CD4-positive, alpha-beta memory T cell (primary cell): ENCODE measurements at regions not wholly inside any gene's neighbourhood (a gene's known extent, or its start where the extent isn't known, plus 50 kb on each side); places are given as distances from the start of the nearest gene placed in this dataset.

ENCODE experiments used
- CTCF ChIA-PET: fragments of 350-600 bp; sonication (Branson Sonifier 250); formaldehyde crosslinking; loops from one replicate; lab custom pipeline; 2021; ENCODE audit warnings: inconsistent platforms; ENCODE audit not compliant: partially characterized antibody; lab: Charles Lee
- POLR2A ChIA-PET: fragments of 350-600 bp; sonication (Branson Sonifier 250); formaldehyde crosslinking; loops from one replicate; lab custom pipeline; 2021; ENCODE audit not compliant: partially characterized antibody; lab: Charles Lee
- DNase-seq, 5 donors: peaks; one replicate each; pipeline versions ENCODE4 v3.0.0 to v3.0.0-alpha.2; 2020 to 2022; ENCODE audit warnings: mixed read lengths in 1 of 5
- H3K27ac ChIP-seq: one replicate; pipeline ENCODE4 v1.7.0; 2013; ENCODE audit warnings: low read depth, low read length
- H3K27me3 ChIP-seq: 2 replicates; pipeline ENCODE4 v1.7.0; 2013; ENCODE audit warnings: mild to moderate bottlenecking, low read length, moderate library complexity; ENCODE audit not compliant: insufficient read depth
- H3K36me3 ChIP-seq: 2 replicates; pipeline ENCODE4 v1.7.0; 2013; ENCODE audit warnings: mild to moderate bottlenecking, low read length, moderate library complexity; ENCODE audit not compliant: insufficient read depth
- H3K4me1 ChIP-seq: 2 replicates; pipeline ENCODE4 v1.7.0; 2013; ENCODE audit warnings: mild to moderate bottlenecking, low read length, moderate library complexity; ENCODE audit not compliant: insufficient read depth
- H3K4me3 ChIP-seq, 2 donors: one replicate each; pipeline ENCODE4 v1.7.0; 2013; ENCODE audit warnings: low read length in 2 of 2, mild to moderate bottlenecking in 1 of 2
- H3K9me3 ChIP-seq, 2 donors: one replicate each; pipeline ENCODE4 v1.7.0; 2013; ENCODE audit warnings: low read length in 2 of 2, control low read depth in 1 of 2; ENCODE audit not compliant: control insufficient read depth in 1 of 2
- H3K27ac Mint-ChIP-seq, 7 donors: one replicate each; pipeline ENCODE4 v1.8.0; 2020 to 2021; ENCODE audit warnings: mixed read lengths in 7 of 7, mild to moderate bottlenecking in 6 of 7, inconsistent platforms in 3 of 7, moderate library complexity in 3 of 7
- H3K27me3 Mint-ChIP-seq, 2 donors: one replicate each; pipeline ENCODE4 v1.8.0; 2020 to 2021; ENCODE audit warnings: mixed read lengths in 2 of 2
- H3K36me3 Mint-ChIP-seq, 2 donors: one replicate each; pipeline ENCODE4 v1.8.0; 2020 to 2021; ENCODE audit warnings: mixed read lengths in 2 of 2, inconsistent platforms in 1 of 2, mild to moderate bottlenecking in 1 of 2
- H3K4me1 Mint-ChIP-seq, 4 donors: one replicate each; pipeline ENCODE4 v1.8.0; 2020 to 2021; ENCODE audit warnings: mixed read lengths in 4 of 4, mild to moderate bottlenecking in 1 of 4
- H3K4me3 Mint-ChIP-seq, 8 donors: one replicate each; pipeline ENCODE4 v1.8.0; 2020 to 2021; ENCODE audit warnings: mixed read lengths in 8 of 8, mild to moderate bottlenecking in 7 of 8, moderate library complexity in 6 of 8, inconsistent platforms in 3 of 8
- H3K9me3 Mint-ChIP-seq, 8 donors: one replicate each; pipeline ENCODE4 v1.8.0; 2020 to 2021; ENCODE audit warnings: mixed read lengths in 8 of 8, mild to moderate bottlenecking in 5 of 8, inconsistent platforms in 3 of 8, moderate library complexity in 1 of 8
- intact Hi-C: fragments of 100-400 bp; cut with micrococcal nuclease; formaldehyde crosslinking; loops from one replicate; pipeline ENCODE4 v1.15.1; 2023

DNA sequence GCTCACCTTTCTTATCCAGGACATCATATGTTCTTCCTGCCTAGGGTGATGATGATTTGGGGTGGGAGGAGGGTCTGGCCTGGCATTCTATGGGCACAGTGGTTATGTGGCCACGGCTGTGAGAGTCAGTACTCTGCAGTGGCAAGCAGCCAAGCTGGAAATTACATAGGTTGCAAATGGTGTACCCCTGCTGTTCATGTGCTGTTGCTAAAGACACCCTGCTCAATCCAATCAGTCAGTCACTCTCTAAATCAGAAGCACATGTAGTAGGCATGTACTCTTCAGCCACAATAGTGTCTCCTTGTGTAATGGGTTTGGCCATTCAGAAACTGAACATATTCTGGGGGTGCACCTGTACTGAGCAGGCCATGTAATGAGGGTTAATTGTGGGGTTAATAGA is 449.1 kb upstream of the ANKRD30A start:
- no peak overlapping the region for H3K27ac Mint-ChIP-seq
- no peaks in the 10 kb centered on the region for H3K36me3 ChIP-seq
- H3K4me3 ChIP-seq: no peak overlapping the region
- no peak for DNase-seq
- H3K27me3 ChIP-seq: no peaks in the 10 kb centered on the region
- ChIA-PET CTCF (no interaction called here), POLR2A (no interaction called here)
- no peak overlapping the region for H3K27ac ChIP-seq
- H3K4me1 Mint-ChIP-seq: no peaks in the 10 kb centered on the region
- H3K4me1 ChIP-seq: no peaks in the 10 kb centered on the region
- no peak overlapping the region for H3K4me3 Mint-ChIP-seq
- no peaks in the 10 kb centered on the region for H3K36me3 Mint-ChIP-seq
- H3K9me3 ChIP-seq: no peaks in the 10 kb centered on the region
- no peaks in the 10 kb centered on the region for H3K27me3 Mint-ChIP-seq
- peaks cover 0 to 4% (median 2%) of the 10 kb centered on the region in 8 donors for H3K9me3 Mint-ChIP-seq
- intact Hi-C loops: no loop called here

DNA sequence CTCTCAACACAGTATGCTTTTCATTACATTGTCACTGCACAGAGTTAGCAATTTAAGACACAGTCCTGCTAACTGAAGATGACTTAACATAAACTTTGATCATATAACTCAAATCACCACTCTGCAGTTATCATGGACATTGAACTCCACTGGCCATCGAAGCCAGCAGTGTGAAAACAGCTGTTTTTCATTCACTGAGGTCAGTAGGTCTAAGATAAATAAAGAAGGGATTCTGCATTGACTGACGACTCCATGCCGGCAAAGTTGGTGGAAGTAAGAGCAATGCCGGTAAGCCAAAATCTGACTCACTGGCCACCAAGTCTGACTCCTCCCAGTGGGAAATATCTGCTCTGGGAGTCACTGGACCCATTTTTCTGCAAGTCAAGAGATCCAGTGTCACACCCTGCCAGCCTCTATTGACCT is 449.9 kb upstream of the ANKRD30A start:
- no peaks in the 10 kb centered on the region for H3K36me3 Mint-ChIP-seq
- H3K9me3 ChIP-seq: no peaks in the 10 kb centered on the region
- H3K36me3 ChIP-seq: no peaks in the 10 kb centered on the region
- intact Hi-C loops: no loop called here
- ChIA-PET CTCF (no interaction called here), POLR2A (no interaction called here)
- no peak overlapping the region for H3K4me3 Mint-ChIP-seq
- no peak for DNase-seq
- H3K27ac ChIP-seq: no peak overlapping the region
- peaks cover 0 to 4% (median 4%) of the 10 kb centered on the region in 8 donors for H3K9me3 Mint-ChIP-seq
- H3K4me1 ChIP-seq: no peaks in the 10 kb centered on the region
- H3K27me3 ChIP-seq: no peaks in the 10 kb centered on the region
- no peak overlapping the region for H3K4me3 ChIP-seq
- H3K27me3 Mint-ChIP-seq: no peaks in the 10 kb centered on the region
- H3K27ac Mint-ChIP-seq: no peak overlapping the region
- H3K4me1 Mint-ChIP-seq: no peaks in the 10 kb centered on the region

DNA sequence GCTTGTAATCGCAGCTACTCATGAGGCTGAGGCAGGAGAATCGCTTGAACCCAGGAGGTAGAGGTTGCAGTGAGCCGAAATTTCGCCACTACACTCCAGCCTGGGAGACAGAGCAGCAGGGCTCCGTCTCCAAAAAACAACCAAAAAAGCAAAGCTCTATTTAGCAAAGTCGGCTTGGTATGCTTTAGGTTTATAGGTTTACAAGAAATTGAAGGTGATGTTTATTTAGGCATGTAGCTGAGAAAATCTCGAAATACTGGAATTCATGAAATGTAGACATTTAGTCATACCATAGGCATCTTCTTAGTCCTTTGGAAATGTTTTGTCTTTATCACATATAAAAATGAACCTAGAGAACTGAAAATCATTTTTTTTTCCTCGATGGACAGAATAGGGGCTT is 453.8 kb upstream of the ANKRD30A start:
- no peak overlapping the region for H3K4me3 Mint-ChIP-seq
- POLR2A ChIA-PET: no interaction called here
- Histone ChIP-seq H3K27me3 (no peaks in the 10 kb centered on the region), H3K4me1 (no peaks in the 10 kb centered on the region), H3K36me3 (no peaks in the 10 kb centered on the region), H3K4me3 (no peak overlapping the region), H3K27ac (no peak overlapping the region), H3K9me3 (no peaks in the 10 kb centered on the region)
- H3K9me3 Mint-ChIP-seq: peaks cover 0 to 6% (median 2%) of the 10 kb centered on the region in 8 donors
- H3K36me3 Mint-ChIP-seq: no peaks in the 10 kb centered on the region
- DNase-seq: no peak
- no peaks in the 10 kb centered on the region for H3K4me1 Mint-ChIP-seq
- CTCF ChIA-PET: no interaction called here
- intact Hi-C loops: no loop called here
- H3K27me3 Mint-ChIP-seq: no peaks in the 10 kb centered on the region
- H3K27ac Mint-ChIP-seq: no peak overlapping the region

DNA sequence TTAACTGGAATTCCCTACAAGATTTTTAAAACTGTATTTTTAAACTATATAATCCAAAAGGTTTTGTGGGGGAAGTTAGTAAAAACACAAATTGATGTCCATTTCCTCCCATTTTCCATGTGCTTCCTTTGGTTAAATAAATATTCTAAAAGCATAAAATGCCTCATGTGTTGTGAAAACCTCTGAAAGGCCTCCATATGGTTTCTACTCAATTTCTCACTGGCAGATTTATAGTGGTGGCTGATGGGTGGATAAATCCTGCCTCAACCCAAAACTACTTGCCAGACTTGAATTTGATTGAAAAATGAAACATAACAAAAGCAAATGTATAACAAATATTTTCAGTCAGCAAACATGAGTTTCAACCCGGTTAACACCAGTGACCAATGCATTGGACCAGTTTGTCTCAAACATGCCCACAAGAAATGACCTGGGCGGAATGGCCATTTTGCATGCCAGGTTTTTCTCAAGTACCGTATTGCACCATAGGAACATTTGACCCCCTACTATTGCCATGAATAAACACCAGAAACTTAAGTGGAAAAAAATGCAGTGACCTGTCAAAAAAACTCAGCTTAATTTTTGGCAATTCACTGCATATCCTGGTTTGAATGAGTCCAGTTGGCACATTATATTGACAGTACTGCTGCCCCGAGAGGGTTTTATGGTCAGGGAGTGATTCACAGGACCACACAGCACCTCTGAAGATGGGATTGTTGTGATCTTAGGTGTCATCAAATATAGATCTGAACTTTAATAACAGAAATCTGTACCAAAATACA is 454.6 kb upstream of the ANKRD30A start:
- H3K4me1 ChIP-seq: no peaks in the 10 kb centered on the region
- ChIA-PET POLR2A (no interaction called here), CTCF (no interaction called here)
- H3K9me3 ChIP-seq: no peaks in the 10 kb centered on the region
- no peaks in the 10 kb centered on the region for H3K27me3 Mint-ChIP-seq
- H3K27ac ChIP-seq: no peak overlapping the region
- no peak overlapping the region for H3K4me3 Mint-ChIP-seq
- peaks cover 0 to 6% (median 2%) of the 10 kb centered on the region in 8 donors for H3K9me3 Mint-ChIP-seq
- no peak overlapping the region for H3K4me3 ChIP-seq
- H3K27me3 ChIP-seq: no peaks in the 10 kb centered on the region
- H3K27ac Mint-ChIP-seq: no peak overlapping the region
- no peaks in the 10 kb centered on the region for H3K36me3 Mint-ChIP-seq
- intact Hi-C loops: no loop called here
- no peaks in the 10 kb centered on the region for H3K4me1 Mint-ChIP-seq
- no peaks in the 10 kb centered on the region for H3K36me3 ChIP-seq
- no peak for DNase-seq

DNA sequence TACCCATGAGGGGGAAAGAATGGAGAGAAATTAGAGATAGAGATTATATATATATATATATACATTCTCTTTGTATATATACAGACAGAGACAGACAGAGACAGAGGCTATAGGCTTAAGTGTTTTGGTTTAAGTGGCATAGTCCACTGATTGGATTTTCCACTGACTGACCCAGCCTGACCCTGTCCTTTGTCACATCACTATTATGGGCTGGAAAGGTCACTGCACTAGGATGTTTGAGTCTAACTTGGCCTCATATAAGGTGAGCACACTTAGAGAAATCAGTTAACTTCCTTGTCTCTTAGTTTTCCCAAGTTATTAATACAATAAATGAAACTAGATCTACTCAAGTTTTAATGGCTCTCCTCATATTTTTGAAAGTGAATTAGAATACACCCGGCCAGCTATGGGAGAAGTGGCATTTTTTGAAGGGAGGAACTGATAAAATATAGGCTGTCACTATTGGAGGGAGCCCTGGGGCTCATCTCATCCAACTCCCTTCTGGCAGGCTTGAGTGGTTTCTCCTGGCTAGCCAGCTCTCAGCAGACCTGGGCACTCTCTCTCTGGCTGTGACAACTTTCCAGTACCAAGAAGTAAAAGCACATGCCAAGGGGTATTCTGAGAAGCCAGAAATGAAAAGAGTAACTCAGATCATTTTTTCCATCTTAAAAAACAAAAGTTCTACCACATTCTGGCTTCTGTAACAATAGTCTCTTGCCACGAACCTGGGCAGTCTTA is 455.6 kb upstream of the ANKRD30A start:
- Mint-ChIP-seq H3K27me3 (no peaks in the 10 kb centered on the region), H3K4me3 (no peak overlapping the region), H3K4me1 (no peaks in the 10 kb centered on the region), H3K36me3 (no peaks in the 10 kb centered on the region), H3K9me3 (peaks cover 0 to 6% (median 2%) of the 10 kb centered on the region in 8 donors), H3K27ac (no peak overlapping the region)
- Histone ChIP-seq H3K27ac (no peak overlapping the region), H3K36me3 (no peaks in the 10 kb centered on the region), H3K4me3 (no peak overlapping the region), H3K9me3 (no peaks in the 10 kb centered on the region), H3K4me1 (no peaks in the 10 kb centered on the region), H3K27me3 (no peaks in the 10 kb centered on the region)
- CTCF ChIA-PET: no interaction called here
- DNase-seq: no peak
- intact Hi-C loops: no loop called here
- POLR2A ChIA-PET: no interaction called here

DNA sequence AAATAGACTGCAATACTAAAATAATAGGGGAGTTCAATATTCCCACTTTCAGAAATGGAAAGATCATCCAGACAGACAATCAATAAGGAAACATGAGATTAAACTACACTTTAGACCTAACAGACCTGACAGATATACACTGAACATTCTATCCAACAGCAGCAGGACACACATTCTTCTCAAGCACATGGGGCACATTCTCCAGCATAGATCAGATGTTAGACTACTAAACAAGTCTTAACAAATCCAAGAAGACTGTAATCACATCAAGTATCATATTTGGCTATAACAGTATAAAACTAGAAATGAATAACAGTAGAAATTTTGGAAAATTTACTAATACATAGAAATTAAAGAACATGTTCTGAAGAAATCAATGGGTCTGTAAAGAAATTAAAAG is 458.9 kb upstream of the ANKRD30A start:
- DNase-seq: no peak
- Histone ChIP-seq H3K4me3 (no peak overlapping the region), H3K27me3 (no peaks in the 10 kb centered on the region), H3K27ac (no peak overlapping the region), H3K9me3 (no peaks in the 10 kb centered on the region), H3K36me3 (no peaks in the 10 kb centered on the region), H3K4me1 (no peaks in the 10 kb centered on the region)
- Mint-ChIP-seq H3K4me3 (no peak overlapping the region), H3K27ac (no peak overlapping the region), H3K9me3 (peaks cover 0 to 17% (median 2%) of the 10 kb centered on the region in 8 donors), H3K4me1 (no peaks in the 10 kb centered on the region), H3K27me3 (no peaks in the 10 kb centered on the region), H3K36me3 (no peaks in the 10 kb centered on the region)
- CTCF ChIA-PET: no interaction called here
- intact Hi-C loops: no loop called here
- POLR2A ChIA-PET: no interaction called here

DNA sequence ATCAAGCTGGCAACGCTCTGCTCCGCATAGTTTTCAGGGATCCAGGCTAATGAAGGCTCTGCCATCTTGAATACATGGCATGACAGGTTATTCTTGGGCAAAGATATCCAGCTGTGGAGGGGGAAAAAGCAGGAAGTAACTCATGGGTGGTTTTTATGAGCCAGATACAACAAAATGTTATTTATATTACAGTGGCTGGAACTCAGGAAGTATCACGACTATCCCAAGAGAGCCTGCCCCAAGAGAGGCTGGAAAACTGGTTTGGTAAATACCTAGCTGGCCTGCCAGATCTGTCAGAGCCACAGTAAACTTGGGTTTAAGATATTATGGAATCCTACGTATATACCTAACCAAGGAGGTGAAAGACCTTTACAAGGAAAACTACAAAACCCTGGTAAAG is 462.8 kb upstream of the ANKRD30A start:
- Mint-ChIP-seq H3K27me3 (no peaks in the 10 kb centered on the region), H3K36me3 (no peaks in the 10 kb centered on the region), H3K27ac (no peak overlapping the region), H3K4me3 (no peak overlapping the region), H3K9me3 (peaks cover 0 to 21% (median 2%) of the 10 kb centered on the region in 8 donors), H3K4me1 (no peaks in the 10 kb centered on the region)
- ChIA-PET POLR2A (no interaction called here), CTCF (no interaction called here)
- Histone ChIP-seq H3K27ac (no peak overlapping the region), H3K36me3 (no peaks in the 10 kb centered on the region), H3K4me3 (no peak overlapping the region), H3K9me3 (no peaks in the 10 kb centered on the region), H3K27me3 (no peaks in the 10 kb centered on the region), H3K4me1 (no peaks in the 10 kb centered on the region)
- no peak for DNase-seq
- intact Hi-C loops: no loop called here
